Astrocyte of the spinal cord (primary cell): ENCODE measurements at regions not wholly inside any gene's neighbourhood (a gene's known extent, or its start where the extent isn't known, plus 50 kb on each side); places are given as distances from the start of the nearest gene placed in this dataset.

Source experiments
- DNase-seq: peaks from one replicate; pipeline ENCODE4 v3.0.0; 2011; ENCODE audit warnings: low read depth, low spot score
- H3K4me3 ChIP-seq: 2 replicates; pipeline ENCODE4 v1.5.1; 2011; ENCODE audit warnings: low read depth, mild to moderate bottlenecking, low read length, moderate library complexity
- CTCF ChIP-seq: IDR thresholded peaks from 2 replicates; pipeline ENCODE4 v1.5.1; 2012; ENCODE audit warnings: low read depth, mild to moderate bottlenecking, low read length, inconsistent platforms
- in situ Hi-C: cut with HindIII; loops from 2 replicates; pipeline ENCODE4 v1.10.0; 2017; ENCODE audit warnings: low sequenced_read_pairs

GRCh38 chr16:9447699-9448098, 356.3 kb downstream of the HAPSTR1 start:
- in situ Hi-C loops: no loop called here
- DNase-seq: no peak
- H3K4me3 ChIP-seq: no peak overlapping the region
- no peak for TF ChIP-seq CTCF

- in situ Hi-C loops: no loop called here
- DNase-seq: no peak
- no peak overlapping the region for H3K4me3 ChIP-seq
- no peak for TF ChIP-seq CTCF
Observed at GRCh38 chr16:9449597-9449996, 358.2 kb downstream of the HAPSTR1 start.

- no peak for DNase-seq
- no peak overlapping the region for H3K4me3 ChIP-seq
- in situ Hi-C loops: no loop called here
- TF ChIP-seq CTCF: no peak
Observed at GRCh38 chr16:9457215-9457614, 365.8 kb downstream of the HAPSTR1 start.

- in situ Hi-C loops: no loop called here
- no peak overlapping the region for H3K4me3 ChIP-seq
- no peak for TF ChIP-seq CTCF
- no peak for DNase-seq
Observed at GRCh38 chr16:9458816-9459215, 367.4 kb downstream of the HAPSTR1 start.

GRCh38 chr16:9462984-9463383, 371.5 kb downstream of the HAPSTR1 start:
- DNase-seq: no peak
- no peak overlapping the region for H3K4me3 ChIP-seq
- in situ Hi-C loops: no loop called here
- TF ChIP-seq CTCF: no peak

- H3K4me3 ChIP-seq: no peak overlapping the region
- in situ Hi-C loops: no loop called here
- no peak for TF ChIP-seq CTCF
- DNase-seq: no peak
Observed at GRCh38 chr16:9463461-9463860, 372.0 kb downstream of the HAPSTR1 start.

- in situ Hi-C loops: no loop called here
- DNase-seq: no peak
- no peak overlapping the region for H3K4me3 ChIP-seq
- no peak for TF ChIP-seq CTCF
Observed at GRCh38 chr16:9465161-9465560, 373.7 kb downstream of the HAPSTR1 start.
